ENCODE measurements at regions not wholly inside any gene's neighbourhood (a gene's known extent, or its start where the extent isn't known, plus 50 kb on each side); places are given as distances from the start of the nearest gene placed in this dataset.

DNA sequence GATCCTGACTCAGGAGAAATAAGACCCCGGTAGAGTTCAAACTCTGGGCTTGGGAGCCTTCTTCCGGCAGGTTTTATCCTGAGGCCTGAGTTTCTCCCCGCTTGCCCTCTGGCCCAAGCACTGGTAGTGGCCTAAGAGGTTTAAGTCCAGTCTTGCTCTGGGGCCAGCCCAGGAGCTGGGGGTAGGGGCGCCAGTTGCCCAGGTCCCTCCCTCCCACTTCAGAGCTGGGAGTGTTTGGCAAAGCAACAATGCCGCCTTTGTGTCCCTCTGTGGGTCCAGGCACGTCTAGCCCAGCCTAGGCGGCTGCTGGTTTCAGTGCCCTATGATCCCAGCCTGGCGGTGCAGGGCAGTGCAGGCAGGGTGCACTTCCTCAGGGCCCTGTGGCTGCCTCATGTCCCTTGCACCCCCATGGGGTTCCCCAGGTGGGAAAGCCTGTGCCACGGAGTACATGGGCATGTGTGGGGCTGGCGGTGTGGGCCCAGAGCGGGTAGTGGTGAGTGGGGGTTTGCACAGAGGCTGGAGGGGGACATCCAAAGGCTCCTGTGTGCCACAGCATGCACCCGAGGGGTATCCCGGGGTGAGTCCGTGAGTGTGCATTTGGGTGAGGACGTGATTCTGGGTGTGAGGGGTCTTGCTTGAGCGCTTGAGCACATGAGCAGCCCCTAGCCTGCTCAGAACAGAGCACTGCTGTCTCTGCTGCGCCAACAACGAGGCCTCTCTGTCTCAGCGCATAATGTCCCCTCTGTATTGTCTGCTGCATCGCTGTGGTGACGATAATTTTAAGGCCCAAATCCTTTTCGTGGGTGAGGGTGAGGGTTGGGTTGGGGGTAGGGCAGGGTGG, 61.7 kb upstream of the PSD2 start:
- no peak for DNase-seq

DNA sequence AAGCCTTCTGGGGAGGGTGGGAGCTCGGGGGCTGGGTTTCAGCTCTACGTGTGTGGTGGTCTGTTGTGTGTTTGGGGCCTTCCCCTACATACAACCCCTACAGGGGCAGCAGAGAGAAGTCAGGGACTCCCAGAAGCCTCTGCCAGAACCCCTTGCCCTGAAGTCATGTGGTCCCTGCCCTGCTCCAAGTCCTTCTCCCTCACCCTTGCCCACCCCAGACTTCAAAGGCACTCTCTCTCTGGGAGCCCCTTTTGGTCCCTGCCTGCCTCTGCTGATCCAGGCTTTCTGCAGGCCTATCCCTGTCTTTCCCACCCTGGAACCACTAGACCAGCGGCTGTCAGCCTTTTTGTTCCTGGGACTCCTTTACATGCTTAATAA, 61.1 kb upstream of the PSD2 start:
- DNase-seq: no peak

DNA sequence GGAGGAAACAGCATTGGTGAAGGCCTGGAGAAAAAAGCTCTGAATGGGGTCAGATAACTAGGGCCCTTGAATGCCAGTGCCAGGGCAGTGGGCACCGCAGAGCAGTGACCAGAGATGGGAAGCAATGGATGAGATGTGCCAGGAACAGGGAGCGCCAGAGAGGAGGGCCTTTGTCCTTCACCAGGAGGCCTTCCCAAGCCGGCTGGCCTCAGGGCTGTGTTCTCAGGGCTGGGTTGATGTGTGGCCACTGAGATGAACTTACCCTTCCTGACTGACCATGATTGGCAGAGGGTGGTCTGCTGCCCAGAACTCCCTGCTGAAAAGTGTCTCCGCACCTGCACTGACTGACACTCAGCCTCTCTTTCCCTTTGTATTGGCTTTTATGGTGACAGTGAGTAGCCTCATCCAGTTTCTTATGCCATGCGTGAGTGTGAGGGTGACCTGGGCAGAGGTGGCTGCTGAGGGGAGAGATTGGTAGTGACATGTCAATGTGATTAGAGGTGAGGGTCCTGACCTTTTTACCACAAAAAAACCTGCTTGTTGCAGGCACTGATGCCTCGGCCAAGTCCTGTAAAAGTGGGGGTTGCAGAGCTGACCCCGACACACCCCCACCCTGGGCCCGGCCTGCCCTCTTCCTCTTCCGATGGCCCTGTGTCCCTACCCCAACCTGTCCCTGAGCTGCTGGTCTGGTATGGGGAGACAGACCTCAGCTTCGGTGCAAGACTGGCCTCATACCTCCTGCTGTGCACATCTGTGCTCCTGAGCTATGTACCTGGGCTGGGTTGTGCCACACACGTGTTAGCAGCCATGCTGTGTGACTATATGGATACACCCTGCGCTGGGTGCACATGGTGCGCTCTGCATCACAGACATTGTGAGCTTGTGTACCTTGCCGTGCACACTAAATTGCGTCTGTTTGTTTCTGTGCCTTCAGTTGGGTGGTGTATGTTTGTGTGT, 57.1 kb upstream of the PSD2 start:
- no peak for DNase-seq

DNA sequence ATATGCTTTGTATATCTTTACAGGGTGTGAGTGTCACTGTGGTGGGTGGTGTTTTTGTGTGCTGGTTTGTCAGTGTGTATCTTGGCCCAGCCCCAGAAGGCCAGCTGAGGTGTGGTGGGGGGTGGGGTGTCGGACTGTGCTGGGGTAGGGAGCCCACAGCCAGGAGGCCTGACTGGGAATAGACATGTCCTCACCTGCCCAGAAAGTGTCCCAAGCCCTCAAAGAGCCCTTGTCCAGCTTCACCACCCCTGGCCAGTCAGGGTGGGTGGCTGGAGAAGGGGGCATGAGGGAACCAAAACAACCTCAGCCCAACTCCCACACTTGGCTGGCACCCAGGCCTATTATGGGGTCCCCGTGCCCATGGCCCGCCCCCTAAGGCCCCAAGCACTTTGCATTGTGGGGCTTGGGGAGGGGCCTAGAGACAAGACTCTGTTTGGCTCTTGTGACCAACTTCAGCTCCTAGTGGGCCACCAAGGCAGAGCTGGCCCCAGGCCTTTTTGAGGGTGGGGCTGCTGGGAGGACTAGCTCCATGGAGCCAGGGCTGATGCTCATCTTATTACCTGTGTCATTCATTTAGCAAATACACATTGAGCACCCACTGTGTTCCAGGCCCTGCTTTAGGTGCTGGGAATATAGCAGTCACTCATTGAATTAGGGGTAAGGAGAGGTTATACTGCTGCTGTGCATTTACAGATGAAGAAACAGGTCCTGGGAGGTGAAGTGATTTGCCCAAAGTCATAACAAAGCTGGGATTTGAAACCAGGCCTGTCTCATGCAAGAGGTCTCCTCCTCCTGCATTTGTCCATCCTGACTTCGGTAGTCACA, 56.2 kb upstream of the PSD2 start:
- no peak for DNase-seq

DNA sequence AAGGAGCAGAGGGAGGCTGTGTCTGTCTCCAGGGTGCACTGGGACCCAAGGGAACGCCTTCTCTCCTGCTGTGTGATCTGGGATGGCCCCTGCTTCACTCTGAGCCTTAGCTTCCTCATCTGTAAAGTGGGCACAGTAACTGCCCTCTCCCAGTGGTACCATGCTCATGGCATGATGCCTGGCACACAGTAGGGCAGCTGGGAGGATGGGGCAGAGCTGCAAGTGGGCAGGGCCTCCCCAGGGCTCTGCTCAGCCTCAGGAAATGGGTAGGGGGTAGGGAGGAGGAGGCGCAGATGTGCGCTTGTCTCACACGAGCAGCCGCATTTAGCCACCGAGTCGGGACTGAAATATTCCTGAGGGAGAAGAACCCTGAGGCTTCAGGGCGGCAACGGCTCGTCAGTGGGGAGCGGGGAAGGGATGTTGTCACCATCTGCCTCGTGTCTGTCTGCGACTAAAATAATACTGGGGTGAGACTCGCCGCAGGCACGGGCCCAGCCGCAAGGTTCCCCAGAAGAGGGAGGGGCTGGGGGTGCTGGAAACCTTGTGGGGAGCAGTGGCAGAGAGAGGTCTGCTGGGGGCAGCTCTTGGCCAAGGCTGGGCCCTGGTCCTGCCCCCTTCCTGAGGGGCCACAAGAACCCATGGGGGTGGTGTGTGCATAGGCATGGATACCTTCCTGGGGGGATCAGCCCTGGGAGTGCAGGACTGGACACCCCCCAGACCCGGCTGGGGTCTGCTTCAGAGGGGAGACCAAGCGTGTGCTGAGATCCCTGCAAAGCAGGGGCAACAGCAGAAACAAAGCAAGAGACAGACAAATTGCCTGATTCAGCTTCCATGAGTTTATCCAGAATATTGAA, 55.2 kb upstream of the PSD2 start:
- DNase-seq: no peak

DNA sequence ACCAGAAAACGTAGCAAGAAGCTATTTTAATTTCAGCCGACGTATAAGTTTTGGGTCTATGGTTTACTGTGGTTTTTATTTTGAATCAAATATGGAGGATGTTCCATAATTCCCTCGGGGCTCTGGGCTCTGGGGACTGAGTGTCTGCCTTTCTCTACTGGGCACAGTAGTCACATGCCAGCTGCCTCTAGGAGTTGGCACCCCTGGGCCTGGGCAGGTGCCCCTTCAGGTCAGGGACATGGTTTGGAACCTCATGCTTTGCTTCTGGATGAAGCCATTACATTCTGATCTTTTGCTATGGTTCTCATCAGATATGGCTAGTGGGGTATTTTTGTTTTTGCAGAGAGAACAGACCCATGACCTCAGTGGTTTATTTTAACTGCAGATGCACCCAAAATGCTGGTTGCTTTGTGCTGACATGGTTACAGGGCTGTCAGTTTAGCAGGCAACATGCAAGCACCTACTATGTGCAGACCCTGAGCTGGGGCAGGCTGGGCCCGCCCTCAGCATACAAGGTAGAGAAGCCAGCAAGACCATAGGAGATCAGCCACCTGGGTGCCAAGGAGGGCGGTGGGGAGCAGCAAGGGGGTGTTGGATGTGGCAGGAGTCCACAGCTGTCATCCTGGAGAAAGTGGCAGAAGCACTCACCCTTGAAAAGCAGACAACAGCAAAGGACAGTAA, 54.5 kb upstream of the PSD2 start:
- no peak for DNase-seq

DNA sequence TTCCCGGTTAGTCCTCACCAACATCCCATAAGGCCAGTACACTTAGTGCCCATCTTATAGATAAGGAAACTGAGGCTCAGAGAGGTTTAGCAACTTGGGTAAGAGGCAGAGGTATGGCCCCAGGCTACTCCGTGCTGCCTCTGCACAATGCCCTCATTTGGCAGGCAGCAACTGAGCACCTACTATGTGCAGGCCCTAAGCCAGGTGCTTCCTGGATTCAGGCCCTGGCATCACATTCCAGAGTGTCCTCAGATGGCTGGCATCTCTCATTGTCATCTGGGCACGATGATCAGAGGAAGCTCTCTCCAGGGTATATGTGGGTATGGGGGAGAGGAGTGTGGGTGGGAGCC, 53.8 kb upstream of the PSD2 start:
- no peak for DNase-seq

DNA sequence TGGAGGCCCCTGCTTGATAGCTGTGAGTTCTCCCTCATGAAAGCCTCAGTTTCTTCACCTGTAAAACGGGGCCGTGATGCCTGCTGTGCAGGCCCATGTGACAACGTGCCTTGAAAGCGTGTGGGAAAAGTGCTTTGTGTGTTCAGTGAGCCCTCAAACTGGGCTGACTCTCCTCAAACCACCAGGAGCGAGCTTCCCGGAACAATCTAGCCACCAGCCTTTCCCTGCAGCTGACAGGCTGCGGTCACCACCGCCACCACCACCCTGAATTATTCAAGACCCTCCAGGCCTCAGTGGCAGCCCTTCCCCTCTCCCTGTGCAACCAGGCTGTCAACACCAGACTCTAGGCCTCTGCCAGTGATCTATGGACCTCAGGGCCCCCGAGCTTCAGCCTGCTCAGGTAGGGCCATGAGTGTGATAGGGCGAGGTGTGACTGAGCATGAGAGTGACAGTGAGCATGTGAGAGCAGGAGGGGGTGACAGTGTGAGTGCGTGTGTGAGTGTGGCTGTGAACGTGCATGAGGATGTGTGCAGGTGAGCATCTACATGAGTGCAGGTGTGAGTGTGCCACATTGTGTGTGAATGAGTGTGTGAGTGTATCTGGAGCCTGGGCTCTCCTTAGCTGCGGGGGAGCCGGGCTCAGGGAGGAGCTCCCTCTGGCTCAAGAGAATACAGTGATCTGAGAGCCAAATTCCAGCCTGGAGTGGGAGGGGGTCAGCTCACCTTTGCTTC, 53.3 kb upstream of the PSD2 start:
- DNase-seq: no peak

DNA sequence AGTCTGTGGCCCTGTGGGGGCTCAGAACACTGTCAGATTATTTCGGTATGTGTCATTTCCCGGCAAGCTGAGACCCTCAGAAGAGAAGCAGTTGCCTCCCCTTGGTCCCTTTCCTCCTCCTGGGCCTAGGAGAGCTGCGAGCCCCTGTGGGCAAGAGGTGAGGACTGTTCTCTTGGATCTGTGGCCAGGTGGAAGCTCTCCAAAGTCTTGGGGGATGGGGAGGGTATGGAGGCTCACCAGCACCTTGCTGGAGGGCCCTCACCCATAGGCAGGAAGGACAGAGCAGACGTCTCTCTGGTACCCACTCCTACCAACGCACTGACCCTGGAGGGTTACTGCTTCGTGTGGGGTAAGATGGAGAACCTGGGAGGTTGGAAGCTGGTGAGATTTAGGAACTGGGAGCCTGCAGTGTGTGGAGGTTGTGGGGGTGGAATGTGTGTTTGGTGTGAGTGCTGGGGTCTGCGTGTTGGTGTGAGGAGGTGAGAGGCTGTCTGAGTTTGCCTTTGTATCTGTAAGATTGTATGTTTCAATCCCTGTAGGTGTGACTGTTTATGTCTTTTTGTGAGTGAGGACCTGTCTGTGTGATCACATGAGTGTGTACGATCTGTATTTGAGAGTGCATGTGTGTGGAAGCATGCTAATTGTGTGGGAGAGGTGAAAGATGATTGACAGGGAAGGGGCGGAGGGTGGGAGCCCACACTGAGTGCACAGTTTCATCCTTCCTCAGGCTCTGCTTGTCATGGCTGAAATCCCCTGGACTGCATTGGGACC, 52.4 kb upstream of the PSD2 start:
- no peak for DNase-seq

DNA sequence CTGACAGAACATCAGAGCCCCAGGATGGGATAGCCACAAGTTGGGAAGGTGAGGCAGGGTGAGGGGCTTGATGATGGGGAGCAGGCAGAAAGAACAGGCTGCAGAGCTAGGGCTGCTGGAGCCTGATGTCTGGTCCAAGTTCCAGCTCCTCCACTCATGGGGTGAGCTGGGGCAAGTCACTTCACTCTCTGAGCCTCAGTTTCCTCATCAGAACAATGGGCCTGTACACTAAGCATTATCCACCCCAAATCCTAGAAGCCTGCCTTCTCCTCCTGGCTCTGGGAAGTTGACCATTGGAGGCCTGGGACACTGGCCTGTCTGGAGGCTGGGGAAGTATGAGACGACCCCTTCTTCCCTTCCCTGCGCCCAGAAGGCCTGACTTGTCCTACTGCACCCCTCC, 51.8 kb upstream of the PSD2 start:
- DNase-seq: no peak

DNA sequence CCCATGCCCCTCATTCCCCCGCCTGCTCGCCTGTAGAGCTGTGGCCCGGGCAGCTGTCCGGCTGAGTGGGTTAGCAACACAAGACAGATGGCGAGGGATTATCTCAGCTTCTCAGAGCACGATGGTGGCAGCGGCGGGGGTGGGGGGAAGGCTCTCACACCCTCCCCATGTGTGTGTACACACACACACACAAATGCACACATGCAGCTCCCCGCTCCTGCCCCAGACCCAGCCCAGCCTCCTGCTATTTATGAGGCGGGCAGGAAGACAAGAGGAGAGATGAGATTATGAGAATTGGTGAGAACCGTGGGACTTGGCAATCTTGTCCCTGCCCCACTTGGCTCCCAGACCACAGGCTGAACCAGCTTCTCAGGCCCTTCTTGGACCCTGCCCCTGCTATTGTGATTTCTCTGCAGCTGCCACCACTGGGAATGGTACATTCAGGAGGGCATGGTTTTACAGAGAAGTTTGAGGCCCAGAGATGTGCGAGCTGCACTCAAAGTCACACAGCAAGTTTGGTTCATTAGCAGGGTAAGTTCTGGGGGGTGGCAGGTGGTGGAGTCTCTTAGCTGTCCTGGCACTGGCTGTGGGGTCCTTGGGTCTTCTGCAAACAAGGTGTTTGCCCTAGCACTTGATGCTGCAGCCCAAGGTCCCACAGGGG, 51.0 kb upstream of the PSD2 start:
- DNase-seq: peak; percentile 89

DNA sequence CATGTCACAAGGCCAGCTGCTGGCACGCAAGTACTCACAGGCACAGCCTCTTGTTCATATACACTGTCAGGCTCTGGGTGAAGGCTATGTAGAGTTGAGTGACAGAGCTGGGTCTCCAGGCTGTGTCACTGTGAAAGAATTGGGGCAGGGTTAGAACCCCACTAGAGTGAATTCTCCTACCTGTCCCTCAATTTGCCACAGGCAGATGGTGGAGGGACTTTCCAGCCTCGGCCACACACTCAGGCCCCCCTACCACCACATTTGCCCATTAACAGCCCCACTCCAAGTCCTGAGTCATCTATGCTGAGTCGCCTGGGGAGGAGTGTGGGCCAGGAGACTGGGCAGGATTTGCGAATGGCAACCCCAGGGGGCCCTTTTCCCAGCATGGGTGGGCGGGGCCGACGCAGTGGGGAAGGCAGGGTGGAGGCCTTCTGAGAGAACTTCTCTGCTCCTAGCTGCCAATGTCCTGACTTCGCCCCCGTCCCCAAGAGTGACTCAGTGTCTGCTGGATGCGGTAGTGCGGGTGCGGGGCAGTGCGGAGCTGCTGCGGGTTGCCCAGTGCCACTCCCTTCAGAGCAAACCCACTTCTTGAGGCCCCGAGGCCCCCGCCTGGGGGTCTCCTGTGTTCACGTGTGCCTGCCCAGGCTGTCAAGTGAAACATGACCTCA, 50.3 kb upstream of the PSD2 start:
- DNase-seq: peak; percentile 73

DNA sequence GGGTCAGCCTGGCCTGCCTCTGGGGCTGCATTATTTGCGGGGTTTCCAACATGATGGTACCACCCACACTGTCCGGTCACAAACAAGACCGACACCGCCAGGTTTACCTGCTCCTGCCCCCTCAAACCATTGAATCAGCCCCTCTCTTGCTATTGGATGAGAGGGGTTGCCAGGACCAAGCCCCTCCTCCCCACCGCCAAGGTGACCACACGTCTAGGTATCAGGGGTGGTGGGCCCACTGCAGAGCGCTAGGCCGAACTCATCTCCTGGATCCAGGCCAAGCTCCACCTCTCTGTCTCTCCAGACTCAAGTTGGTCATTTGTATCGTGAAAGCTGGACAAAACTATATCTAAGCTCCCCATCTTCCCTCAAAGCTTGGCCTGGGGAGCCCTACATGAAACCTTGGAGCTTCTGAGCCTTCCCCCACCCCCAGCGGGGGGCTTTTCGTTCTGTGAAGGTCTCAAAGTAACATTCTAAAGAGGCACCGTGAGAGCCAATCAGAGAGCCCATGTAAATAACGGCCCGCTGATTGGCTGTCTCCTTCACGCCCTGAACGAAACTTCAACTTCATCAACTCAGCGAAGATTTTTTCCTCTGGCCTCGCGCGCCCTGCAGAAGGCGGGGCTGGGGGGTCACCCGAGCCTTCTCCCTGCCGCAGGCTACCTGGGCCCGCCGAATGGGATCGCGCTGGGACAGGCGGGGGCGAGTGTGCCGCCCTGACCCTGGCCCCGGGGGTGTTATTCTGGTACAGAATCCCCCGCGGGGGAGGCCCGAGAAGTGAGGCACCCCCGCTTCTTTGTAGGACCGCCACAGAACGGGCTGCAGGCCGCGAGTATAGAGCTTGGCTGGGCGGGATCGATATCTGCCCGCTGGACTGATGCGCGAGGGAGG, 49.6 kb upstream of the PSD2 start:
- DNase-seq: peak; percentile 97

Data from DMS 273 treated with DMSO at 0.1 percent for 48 hours (cell line).